ENCODE measurements at regions not wholly inside any gene's neighbourhood (a gene's known extent, or its start where the extent isn't known, plus 50 kb on each side); places are given as distances from the start of the nearest gene placed in this dataset.
"Not testable (repeated sequence)": the region's sequence is repeated elsewhere in the genome, so short reads cannot be mapped to it uniquely, and the experiment has no call there.

DNA sequence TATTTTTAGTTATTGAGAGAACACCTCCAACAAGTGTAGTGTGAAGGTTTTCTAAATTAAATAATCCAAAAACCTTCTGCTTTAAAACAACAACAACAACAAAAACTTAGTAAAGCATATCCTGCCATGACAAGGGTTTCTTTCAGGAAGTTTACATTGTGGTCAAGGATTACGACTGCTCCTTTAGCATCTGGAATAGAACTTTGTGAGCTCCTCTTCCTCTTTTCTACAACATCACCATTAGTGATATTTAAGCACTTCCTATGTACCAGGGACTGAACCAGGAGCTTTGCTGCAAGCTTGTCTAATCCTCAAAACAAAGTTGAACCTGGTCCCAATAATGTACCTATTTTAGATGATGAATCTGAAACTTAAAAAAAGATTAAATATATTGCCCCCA, 315.4 kb upstream of the KITLG start:
- Histone ChIP-seq H2BK5ac (ENCODE audit: low read depth, low read length, poor library complexity, severe bottlenecking) (no peak overlapping the region), H4K8ac (ENCODE audit: low read length) (no peak overlapping the region), H3K14ac (ENCODE audit: low read length in 2 of 2) (no peak overlapping the region), H2AK5ac (ENCODE audit: low read length, severe bottlenecking) (no peak overlapping the region), H3K4ac (ENCODE audit: low read depth in 1 of 2, low read length in 2 of 2) (no peak overlapping the region), H2BK12ac (ENCODE audit: low read length in 2 of 2) (no peak overlapping the region), H2AFZ (ENCODE audit: low read depth, low read length) (no peak overlapping the region), H3K9ac (ENCODE audit: low read length) (no peak overlapping the region), H3K79me1 (replicated peaks; ENCODE audit: low read length, poor library complexity, severe bottlenecking) (no peaks in the 10 kb centered on the region), H2BK15ac (ENCODE audit: low read depth, poor library complexity, severe bottlenecking) (no peak overlapping the region), H3K36me3 (ENCODE audit: control insufficient read depth in 1 of 2, insufficient read depth in 2 of 2, low read depth in 1 of 2, low read length in 2 of 2) (no peaks in the 10 kb centered on the region), H3K4me3 (ENCODE audit: insufficient read depth in 1 of 2, low read depth in 1 of 2, low read length in 2 of 2) (no peak overlapping the region), H3K27ac (ENCODE audit: low read length, poor library complexity, severe bottlenecking) (no peak overlapping the region), H3K9me3 (ENCODE audit: control insufficient read depth, low read length) (no peaks in the 10 kb centered on the region), H2BK120ac (ENCODE audit: low read depth, low read length) (no peak overlapping the region), H3K4me1 (ENCODE audit: control insufficient read depth, insufficient read depth, low read depth, low read length) (no peaks in the 10 kb centered on the region), H3K18ac (ENCODE audit: low read depth in 1 of 2, low read length in 2 of 2) (no peak overlapping the region), H3K27me3 (ENCODE audit: control insufficient read depth in 1 of 2, insufficient read depth in 1 of 2, low read length in 2 of 2) (no peaks in the 10 kb centered on the region), H4K91ac (ENCODE audit: low read length) (no peak overlapping the region), H3K4me2 (ENCODE audit: low read length, poor library complexity, severe bottlenecking) (no peak overlapping the region), H3K23ac (ENCODE audit: low read length in 2 of 2) (no peak overlapping the region)
- DNase-seq, result peak; percentile 59
- WGBS, result 0% methylated on average over 1 of the region's 1 CpG

DNA sequence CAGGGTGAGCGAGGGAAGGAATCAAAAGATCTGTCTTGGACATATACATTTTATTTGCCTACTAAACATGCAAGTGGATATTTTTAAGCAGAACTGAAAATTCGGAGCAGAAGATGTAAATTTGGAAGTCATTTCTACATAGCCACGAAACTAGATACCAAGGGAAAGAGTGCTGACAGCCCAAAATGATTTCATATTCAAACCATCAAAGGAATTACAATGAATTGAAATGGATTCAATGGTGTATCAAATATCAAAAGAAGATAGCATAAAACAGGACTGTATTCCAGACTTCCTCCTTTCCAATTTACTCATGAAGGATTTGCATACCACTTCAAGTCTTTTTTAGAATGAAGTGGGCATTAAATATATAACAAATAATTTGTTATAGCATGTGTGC, 313.5 kb upstream of the KITLG start:
- Histone ChIP-seq H2BK120ac (ENCODE audit: low read depth, low read length) (no peak overlapping the region), H2BK15ac (ENCODE audit: low read depth, poor library complexity, severe bottlenecking) (no peak overlapping the region), H2BK12ac (ENCODE audit: low read length in 2 of 2) (no peak overlapping the region), H3K4me2 (ENCODE audit: low read length, poor library complexity, severe bottlenecking) (no peak overlapping the region), H2BK5ac (ENCODE audit: low read depth, low read length, poor library complexity, severe bottlenecking) (no peak overlapping the region), H3K4me3 (ENCODE audit: insufficient read depth in 1 of 2, low read depth in 1 of 2, low read length in 2 of 2) (no peak overlapping the region), H2AFZ (ENCODE audit: low read depth, low read length) (no peak overlapping the region), H3K36me3 (ENCODE audit: control insufficient read depth in 1 of 2, insufficient read depth in 2 of 2, low read depth in 1 of 2, low read length in 2 of 2) (no peaks in the 10 kb centered on the region), H3K4me1 (ENCODE audit: control insufficient read depth, insufficient read depth, low read depth, low read length) (no peaks in the 10 kb centered on the region), H2AK5ac (ENCODE audit: low read length, severe bottlenecking) (no peak overlapping the region), H3K27ac (ENCODE audit: low read length, poor library complexity, severe bottlenecking) (no peak overlapping the region), H3K79me1 (replicated peaks; ENCODE audit: low read length, poor library complexity, severe bottlenecking) (no peaks in the 10 kb centered on the region), H3K9ac (ENCODE audit: low read length) (no peak overlapping the region), H4K8ac (ENCODE audit: low read length) (no peak overlapping the region), H4K91ac (ENCODE audit: low read length) (no peak overlapping the region), H3K9me3 (ENCODE audit: control insufficient read depth, low read length) (no peaks in the 10 kb centered on the region), H3K18ac (ENCODE audit: low read depth in 1 of 2, low read length in 2 of 2) (no peak overlapping the region), H3K14ac (ENCODE audit: low read length in 2 of 2) (no peak overlapping the region), H3K23ac (ENCODE audit: low read length in 2 of 2) (no peak overlapping the region), H3K27me3 (ENCODE audit: control insufficient read depth in 1 of 2, insufficient read depth in 1 of 2, low read length in 2 of 2) (no peaks in the 10 kb centered on the region), H3K4ac (ENCODE audit: low read depth in 1 of 2, low read length in 2 of 2) (no peak overlapping the region)
- no peak for DNase-seq
- WGBS, result 94% methylated on average over 2 of the region's 3 CpGs

DNA sequence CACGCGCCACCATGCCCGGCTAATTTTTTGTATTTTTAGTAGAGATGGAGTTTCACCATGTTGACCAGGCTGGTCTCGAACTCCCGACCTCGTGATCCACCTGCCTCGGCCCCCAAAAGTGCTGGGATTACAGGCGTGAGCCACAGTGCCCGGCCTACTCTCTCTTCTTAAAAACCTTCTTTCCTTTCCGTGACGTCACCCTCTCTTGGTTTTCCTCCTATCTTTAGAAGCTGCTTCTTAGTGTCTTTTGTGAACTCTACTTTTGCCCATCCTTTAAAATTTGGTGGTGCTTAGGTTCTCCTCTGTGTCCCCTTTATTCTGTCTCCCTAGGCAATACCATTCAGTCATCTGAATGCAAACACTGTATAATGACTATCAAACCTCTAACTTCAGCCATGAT, 311.2 kb upstream of the KITLG start:
- H3K27me3 ChIP-seq (ENCODE audit: control insufficient read depth in 1 of 2, insufficient read depth in 1 of 2, low read length in 2 of 2); H3K36me3 ChIP-seq (ENCODE audit: control insufficient read depth in 1 of 2, insufficient read depth in 2 of 2, low read depth in 1 of 2, low read length in 2 of 2); H3K27ac ChIP-seq (ENCODE audit: low read length, poor library complexity, severe bottlenecking); H3K4ac ChIP-seq (ENCODE audit: low read depth in 1 of 2, low read length in 2 of 2); H3K79me1 ChIP-seq (replicated peaks; ENCODE audit: low read length, poor library complexity, severe bottlenecking); H4K91ac ChIP-seq (ENCODE audit: low read length); H2AK5ac ChIP-seq (ENCODE audit: low read length, severe bottlenecking); H3K18ac ChIP-seq (ENCODE audit: low read depth in 1 of 2, low read length in 2 of 2); H3K4me1 ChIP-seq (ENCODE audit: control insufficient read depth, insufficient read depth, low read depth, low read length); H2BK120ac ChIP-seq (ENCODE audit: low read depth, low read length); H3K9me3 ChIP-seq (ENCODE audit: control insufficient read depth, low read length); H4K8ac ChIP-seq (ENCODE audit: low read length); H2BK5ac ChIP-seq (ENCODE audit: low read depth, low read length, poor library complexity, severe bottlenecking); H2BK15ac ChIP-seq (ENCODE audit: low read depth, poor library complexity, severe bottlenecking); H2BK12ac ChIP-seq (ENCODE audit: low read length in 2 of 2); H3K9ac ChIP-seq (ENCODE audit: low read length); H3K4me3 ChIP-seq (ENCODE audit: insufficient read depth in 1 of 2, low read depth in 1 of 2, low read length in 2 of 2); H3K4me2 ChIP-seq (ENCODE audit: low read length, poor library complexity, severe bottlenecking); H3K23ac ChIP-seq (ENCODE audit: low read length in 2 of 2); H2AFZ ChIP-seq (ENCODE audit: low read depth, low read length); DNase-seq: not testable (repeated sequence)
- peak overlapping the region in 1 of 2 experiments; percentile 28 for H3K14ac ChIP-seq (ENCODE audit: low read length in 2 of 2)
- 95% methylated on average over 11 of the region's 11 CpGs for WGBS

DNA sequence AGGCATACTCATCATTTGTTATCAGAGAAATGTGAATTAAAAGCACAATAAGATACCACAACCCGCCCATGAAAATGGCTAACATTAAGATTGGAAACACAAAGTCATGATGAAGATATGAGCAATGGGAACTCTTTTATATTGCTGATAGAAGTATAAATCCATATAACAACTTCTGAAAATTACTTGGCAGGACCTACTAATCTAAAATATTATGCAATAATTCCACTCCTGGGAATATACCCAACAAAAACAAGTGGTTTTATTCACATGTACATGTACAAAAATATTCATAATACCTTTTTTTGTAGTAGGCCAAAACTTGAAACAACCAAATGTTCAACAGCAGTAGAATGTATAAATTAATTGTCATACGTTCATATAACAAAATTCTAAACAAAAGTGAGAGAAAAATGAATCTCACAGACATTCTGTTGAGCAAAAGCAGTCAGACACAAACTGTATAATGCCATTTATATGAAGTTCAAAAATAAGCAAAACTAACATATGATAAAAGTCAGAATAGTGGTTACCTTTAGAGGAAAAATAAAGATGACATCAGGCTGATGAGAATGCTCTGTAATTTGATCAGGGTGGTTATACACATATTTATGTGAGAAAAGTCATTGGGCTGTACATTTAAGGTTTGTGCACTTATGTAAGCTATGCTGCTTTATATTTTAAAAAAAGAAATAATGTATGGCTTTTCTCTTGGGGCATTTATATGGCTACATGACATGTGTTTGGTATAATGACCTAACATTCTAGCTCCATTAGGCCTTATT, 309.2 kb upstream of the KITLG start:
- WGBS, result no CpG with 5 or more reads among the region's 2 CpGs
- H3K23ac ChIP-seq (ENCODE audit: low read length in 2 of 2), result no peak overlapping the region
- no peaks in the 10 kb centered on the region for H3K79me1 ChIP-seq (replicated peaks; ENCODE audit: low read length, poor library complexity, severe bottlenecking)
- H3K4me3 ChIP-seq (ENCODE audit: insufficient read depth in 1 of 2, low read depth in 1 of 2, low read length in 2 of 2), result no peak overlapping the region
- H3K27ac ChIP-seq (ENCODE audit: low read length, poor library complexity, severe bottlenecking), result no peak overlapping the region
- DNase-seq, result no peak
- no peak overlapping the region for H2BK12ac ChIP-seq (ENCODE audit: low read length in 2 of 2)
- no peak overlapping the region for H4K8ac ChIP-seq (ENCODE audit: low read length)
- H3K14ac ChIP-seq (ENCODE audit: low read length in 2 of 2), result no peak overlapping the region
- H3K4me1 ChIP-seq (ENCODE audit: control insufficient read depth, insufficient read depth, low read depth, low read length), result no peaks in the 10 kb centered on the region
- H3K4me2 ChIP-seq (ENCODE audit: low read length, poor library complexity, severe bottlenecking), result no peak overlapping the region
- no peaks in the 10 kb centered on the region for H3K9me3 ChIP-seq (ENCODE audit: control insufficient read depth, low read length)
- no peaks in the 10 kb centered on the region for H3K36me3 ChIP-seq (ENCODE audit: control insufficient read depth in 1 of 2, insufficient read depth in 2 of 2, low read depth in 1 of 2, low read length in 2 of 2)
- no peak overlapping the region for H2BK5ac ChIP-seq (ENCODE audit: low read depth, low read length, poor library complexity, severe bottlenecking)
- H2BK120ac ChIP-seq (ENCODE audit: low read depth, low read length), result no peak overlapping the region
- no peak overlapping the region for H3K4ac ChIP-seq (ENCODE audit: low read depth in 1 of 2, low read length in 2 of 2)
- no peaks in the 10 kb centered on the region for H3K27me3 ChIP-seq (ENCODE audit: control insufficient read depth in 1 of 2, insufficient read depth in 1 of 2, low read length in 2 of 2)
- H2BK15ac ChIP-seq (ENCODE audit: low read depth, poor library complexity, severe bottlenecking), result no peak overlapping the region
- no peak overlapping the region for H2AFZ ChIP-seq (ENCODE audit: low read depth, low read length)
- H4K91ac ChIP-seq (ENCODE audit: low read length), result no peak overlapping the region
- H3K9ac ChIP-seq (ENCODE audit: low read length), result no peak overlapping the region
- H2AK5ac ChIP-seq (ENCODE audit: low read length, severe bottlenecking), result no peak overlapping the region
- H3K18ac ChIP-seq (ENCODE audit: low read depth in 1 of 2, low read length in 2 of 2), result no peak overlapping the region
